Mesendoderm (in vitro differentiated cells): ENCODE measurements at regions not wholly inside any gene's neighbourhood (a gene's known extent, or its start where the extent isn't known, plus 50 kb on each side); places are given as distances from the start of the nearest gene placed in this dataset.

Experiments
- DNase-seq: peaks from one replicate; pipeline ENCODE4 v3.0.0; 2013
- H2AK5ac ChIP-seq: 2 replicates; pipeline ENCODE4 v1.6.1; 2013; ENCODE audit warnings: low read length, inconsistent platforms
- H2BK120ac ChIP-seq: 2 replicates; pipeline ENCODE4 v1.6.1; 2013; ENCODE audit warnings: low read depth, mild to moderate bottlenecking, low read length, moderate library complexity, mixed read lengths
- H2BK15ac ChIP-seq: replicated peaks from 2 replicates; pipeline ENCODE4 v1.6.1; 2013; ENCODE audit warnings: low read depth, mild to moderate bottlenecking, moderate library complexity
- H2BK5ac ChIP-seq: 2 replicates; pipeline ENCODE4 v1.6.1; 2013; ENCODE audit warnings: low read length, inconsistent platforms
- H3K18ac ChIP-seq: 2 replicates; pipeline ENCODE4 v1.6.1; 2013; ENCODE audit warnings: mild to moderate bottlenecking, low read length, mixed read lengths
- H3K23ac ChIP-seq: one replicate; pipeline ENCODE4 v1.6.1; 2013; ENCODE audit warnings: low read length
- H3K27ac ChIP-seq: 2 replicates; pipeline ENCODE4 v1.5.1; 2013; ENCODE audit warnings: low read depth, mild to moderate bottlenecking, inconsistent platforms, low read length, moderate library complexity
- H3K27me3 ChIP-seq: 2 replicates; pipeline ENCODE4 v1.6.1; 2013; ENCODE audit warnings: low read length, control low read depth, mild to moderate bottlenecking, inconsistent platforms; ENCODE audit not compliant: insufficient read depth, poor library complexity
- H3K36me3 ChIP-seq: 2 replicates; pipeline ENCODE4 v1.6.1; 2013; ENCODE audit warnings: low read length, inconsistent platforms; ENCODE audit not compliant: control insufficient read depth, insufficient read depth
- H3K4ac ChIP-seq: one replicate; pipeline ENCODE4 v1.6.1; 2013; ENCODE audit warnings: low read depth, mild to moderate bottlenecking, low read length, moderate library complexity
- H3K4me1 ChIP-seq: 2 replicates; pipeline ENCODE4 v1.6.1; 2013; ENCODE audit warnings: low read depth, low read length, inconsistent platforms; ENCODE audit not compliant: control insufficient read depth
- H3K4me2 ChIP-seq: 2 replicates; pipeline ENCODE4 v1.6.1; 2013; ENCODE audit warnings: low read length
- H3K4me3 ChIP-seq: 2 replicates; pipeline ENCODE4 v1.5.1; 2013; ENCODE audit warnings: mild to moderate bottlenecking, low read length
- H3K56ac ChIP-seq: one replicate; pipeline ENCODE4 v1.6.1; 2013; ENCODE audit warnings: low read length
- H3K79me1 ChIP-seq: 2 replicates; pipeline ENCODE4 v1.6.1; 2013; ENCODE audit warnings: low read length, inconsistent platforms
- H3K79me2 ChIP-seq: 2 replicates; pipeline ENCODE4 v1.6.1; 2013; ENCODE audit warnings: mild to moderate bottlenecking, low read length; ENCODE audit not compliant: control insufficient read depth, insufficient read depth
- H3K9ac ChIP-seq: 2 replicates; pipeline ENCODE4 v1.6.1; 2013; ENCODE audit warnings: low read length, inconsistent platforms
- H4K5ac ChIP-seq: one replicate; pipeline ENCODE4 v1.6.1; 2013; ENCODE audit warnings: low read length
- H4K8ac ChIP-seq: one replicate; pipeline ENCODE4 v1.6.1; 2013; ENCODE audit warnings: low read depth, mild to moderate bottlenecking, control low read depth, low read length, moderate library complexity
- WGBS: extraction: QIAGEN DNeasy Blood & Tissue Kit; methylation state at CpG from one replicate; pipeline ENCODE4 v1.1.7; 2013; ENCODE audit warnings: low lambda C conversion rate, missing lambda C conversion rate; ENCODE audit not compliant: insufficient coverage; ENCODE audit errors: extremely low coverage; 5-methylcytosine and 5-hydroxymethylcytosine counted together

DNA sequence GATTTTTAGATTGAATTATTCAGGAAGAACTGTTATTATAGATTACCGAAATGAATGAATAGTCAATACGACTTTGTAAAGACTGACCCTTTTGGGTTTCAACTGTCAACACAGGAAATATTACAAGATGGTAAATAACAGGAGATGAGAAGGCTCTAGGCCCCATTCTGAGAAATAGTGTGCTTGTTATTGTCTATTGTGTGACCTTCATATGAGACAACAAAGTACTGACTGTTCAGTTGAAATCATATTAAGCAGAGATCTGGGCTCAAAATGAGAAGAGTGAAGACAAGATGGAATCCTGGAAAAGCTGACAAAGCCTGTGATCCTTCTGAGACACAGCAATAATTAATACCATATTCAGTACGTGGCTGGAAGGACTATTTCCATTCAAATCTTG is 503.8 kb downstream of the INHBA start:
- Histone ChIP-seq H2BK15ac (no peak overlapping the region), H3K27me3 (no peaks in the 10 kb centered on the region), H3K9ac (no peak overlapping the region), H2BK5ac (no peak overlapping the region), H2AK5ac (no peak overlapping the region), H3K56ac (no peak overlapping the region), H3K23ac (no peak overlapping the region), H3K4ac (no peak overlapping the region), H3K4me2 (no peak overlapping the region), H3K36me3 (no peaks in the 10 kb centered on the region), H4K8ac (no peak overlapping the region), H2BK120ac (no peak overlapping the region), H3K4me3 (no peak overlapping the region), H4K5ac (no peak overlapping the region), H3K79me2 (no peaks in the 10 kb centered on the region), H3K27ac (no peak overlapping the region), H3K4me1 (no peaks in the 10 kb centered on the region), H3K18ac (no peak overlapping the region), H3K79me1 (no peaks in the 10 kb centered on the region)
- no peak for DNase-seq
- no CpG with 5 or more reads among the region's 3 CpGs for whole genome bisulfite sequencing

DNA sequence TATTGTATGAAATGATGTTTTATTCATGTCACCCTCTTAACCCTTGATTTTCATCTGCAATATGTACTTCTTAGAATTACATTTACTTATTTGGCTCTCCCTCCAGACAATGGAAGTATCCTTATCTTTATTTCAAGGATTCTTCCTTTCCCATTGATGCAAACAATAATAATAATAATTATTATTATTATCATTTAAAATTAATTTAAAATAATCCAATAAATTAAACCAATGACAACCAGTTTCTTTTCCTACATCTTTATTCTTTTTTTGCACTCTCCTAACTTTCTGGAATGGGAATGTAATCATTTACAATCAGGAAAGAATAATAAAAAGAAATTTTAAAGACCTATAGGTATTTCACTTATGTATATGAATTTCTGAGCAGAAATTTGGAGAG is 504.4 kb downstream of the INHBA start:
- no peaks in the 10 kb centered on the region for H3K79me2 ChIP-seq
- H2BK120ac ChIP-seq: no peak overlapping the region
- H3K36me3 ChIP-seq: no peaks in the 10 kb centered on the region
- no peak overlapping the region for H3K18ac ChIP-seq
- H3K23ac ChIP-seq: no peak overlapping the region
- no peak overlapping the region for H2BK5ac ChIP-seq
- DNase-seq: no peak
- no peaks in the 10 kb centered on the region for H3K79me1 ChIP-seq
- H3K4me3 ChIP-seq: no peak overlapping the region
- H3K9ac ChIP-seq: no peak overlapping the region
- H3K4me2 ChIP-seq: no peak overlapping the region
- H4K8ac ChIP-seq: no peak overlapping the region
- H3K4me1 ChIP-seq: no peaks in the 10 kb centered on the region
- H3K56ac ChIP-seq: no peak overlapping the region
- no peak overlapping the region for H4K5ac ChIP-seq
- no peaks in the 10 kb centered on the region for H3K27me3 ChIP-seq
- no peak overlapping the region for H3K27ac ChIP-seq
- H3K4ac ChIP-seq: no peak overlapping the region
- H2BK15ac ChIP-seq: no peak overlapping the region
- H2AK5ac ChIP-seq: no peak overlapping the region

DNA sequence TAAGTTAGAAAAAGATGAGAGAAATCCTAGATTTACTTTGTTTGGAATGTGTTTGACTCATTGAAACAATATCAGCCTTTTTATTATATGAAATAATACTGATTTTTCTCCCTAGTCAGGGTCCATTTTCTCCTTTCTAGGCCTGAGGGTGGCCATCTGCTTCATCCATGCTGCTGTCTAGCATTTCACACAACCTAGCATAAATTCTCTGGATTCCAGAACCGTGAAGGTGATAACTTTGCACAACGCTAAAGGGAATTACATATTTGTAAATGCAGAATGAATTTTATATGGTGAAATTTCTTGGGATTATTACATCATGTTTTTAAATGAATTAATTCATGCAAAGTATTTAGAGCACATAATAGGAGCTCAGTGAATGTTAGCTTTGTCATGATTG is 505.1 kb downstream of the INHBA start:
- H4K8ac ChIP-seq: no peak overlapping the region
- H2BK120ac ChIP-seq: no peak overlapping the region
- no peaks in the 10 kb centered on the region for H3K36me3 ChIP-seq
- no peak overlapping the region for H3K4ac ChIP-seq
- H3K79me1 ChIP-seq: no peaks in the 10 kb centered on the region
- H3K79me2 ChIP-seq: no peaks in the 10 kb centered on the region
- no peaks in the 10 kb centered on the region for H3K4me1 ChIP-seq
- WGBS: no CpG with 5 or more reads among the region's 2 CpGs
- no peak overlapping the region for H3K4me2 ChIP-seq
- no peaks in the 10 kb centered on the region for H3K27me3 ChIP-seq
- H2AK5ac ChIP-seq: no peak overlapping the region
- no peak overlapping the region for H3K18ac ChIP-seq
- no peak overlapping the region for H2BK15ac ChIP-seq
- H3K9ac ChIP-seq: no peak overlapping the region
- H2BK5ac ChIP-seq: no peak overlapping the region
- no peak overlapping the region for H3K4me3 ChIP-seq
- H4K5ac ChIP-seq: no peak overlapping the region
- H3K27ac ChIP-seq: no peak overlapping the region
- H3K56ac ChIP-seq: no peak overlapping the region
- no peak overlapping the region for H3K23ac ChIP-seq
- DNase-seq: no peak

DNA sequence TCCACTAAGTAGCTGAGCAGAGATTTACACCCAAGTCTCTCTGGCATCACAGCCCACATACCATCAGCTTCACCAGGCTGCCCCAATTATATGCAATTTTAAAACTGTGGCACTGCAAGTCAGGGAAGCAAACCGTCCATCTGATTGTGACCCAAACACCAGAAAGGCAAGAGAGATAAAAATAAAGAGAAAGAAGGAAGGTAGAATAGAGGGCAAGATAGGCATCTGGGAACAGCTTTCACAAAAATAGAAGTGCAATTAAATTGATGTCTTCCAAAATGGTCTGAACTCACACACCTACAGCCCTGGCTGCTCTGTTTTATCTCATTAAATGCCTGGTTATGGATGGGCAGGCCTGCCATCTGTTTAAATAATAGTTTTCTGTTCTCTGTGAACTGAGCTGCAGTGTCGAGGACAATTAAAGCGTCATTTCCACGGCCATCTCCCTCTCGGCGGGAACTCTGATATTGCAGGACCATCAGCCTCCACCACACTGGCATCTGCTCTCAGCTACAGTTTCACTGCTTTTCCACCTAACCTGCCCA is 509.1 kb downstream of the INHBA start:
- WGBS: no CpG with 5 or more reads among the region's 6 CpGs
- Histone ChIP-seq H3K27me3 (no peaks in the 10 kb centered on the region), H3K56ac (no peak overlapping the region), H3K79me2 (no peaks in the 10 kb centered on the region), H3K79me1 (no peaks in the 10 kb centered on the region), H3K9ac (no peak overlapping the region), H2BK15ac (no peak overlapping the region), H3K27ac (no peak overlapping the region), H3K4me3 (no peak overlapping the region), H3K4me2 (no peak overlapping the region), H3K18ac (no peak overlapping the region), H4K5ac (no peak overlapping the region), H2AK5ac (no peak overlapping the region), H3K36me3 (no peaks in the 10 kb centered on the region), H3K23ac (no peak overlapping the region), H3K4ac (no peak overlapping the region), H4K8ac (no peak overlapping the region), H3K4me1 (no peaks in the 10 kb centered on the region), H2BK120ac (no peak overlapping the region), H2BK5ac (no peak overlapping the region)
- DNase-seq: no peak

DNA sequence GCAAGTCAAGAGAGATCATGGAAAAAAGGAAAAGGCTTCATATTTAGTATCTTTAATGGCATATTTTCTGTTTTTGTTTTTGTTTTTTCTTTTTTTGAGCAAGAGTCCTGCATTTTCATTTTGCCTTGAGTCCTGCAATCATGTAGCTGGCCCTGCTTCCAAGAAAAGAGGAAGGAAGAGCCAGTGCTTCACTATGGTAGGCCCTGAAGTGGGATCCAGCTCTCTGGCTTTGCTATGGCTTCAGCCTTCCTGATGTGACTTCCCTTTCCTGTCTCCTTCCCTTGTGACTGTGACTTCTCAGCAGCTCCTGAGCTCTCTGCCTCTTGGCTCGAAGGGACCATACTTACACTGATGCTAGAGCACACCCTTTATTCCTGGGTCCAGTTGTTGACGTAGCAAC is 512.3 kb downstream of the INHBA start:
- H3K56ac ChIP-seq: no peak overlapping the region
- no peak for DNase-seq
- no peaks in the 10 kb centered on the region for H3K79me1 ChIP-seq
- H3K23ac ChIP-seq: no peak overlapping the region
- H3K4ac ChIP-seq: no peak overlapping the region
- H3K27ac ChIP-seq: no peak overlapping the region
- no peaks in the 10 kb centered on the region for H3K79me2 ChIP-seq
- no peak overlapping the region for H3K4me3 ChIP-seq
- H3K18ac ChIP-seq: no peak overlapping the region
- H4K8ac ChIP-seq: no peak overlapping the region
- H3K4me1 ChIP-seq: no peaks in the 10 kb centered on the region
- no peaks in the 10 kb centered on the region for H3K36me3 ChIP-seq
- H4K5ac ChIP-seq: no peak overlapping the region
- no peak overlapping the region for H2BK15ac ChIP-seq
- H2BK5ac ChIP-seq: no peak overlapping the region
- no peak overlapping the region for H2BK120ac ChIP-seq
- H3K27me3 ChIP-seq: no peaks in the 10 kb centered on the region
- no peak overlapping the region for H3K9ac ChIP-seq
- no CpG with 5 or more reads among the region's 2 CpGs for WGBS
- H2AK5ac ChIP-seq: no peak overlapping the region
- no peak overlapping the region for H3K4me2 ChIP-seq

DNA sequence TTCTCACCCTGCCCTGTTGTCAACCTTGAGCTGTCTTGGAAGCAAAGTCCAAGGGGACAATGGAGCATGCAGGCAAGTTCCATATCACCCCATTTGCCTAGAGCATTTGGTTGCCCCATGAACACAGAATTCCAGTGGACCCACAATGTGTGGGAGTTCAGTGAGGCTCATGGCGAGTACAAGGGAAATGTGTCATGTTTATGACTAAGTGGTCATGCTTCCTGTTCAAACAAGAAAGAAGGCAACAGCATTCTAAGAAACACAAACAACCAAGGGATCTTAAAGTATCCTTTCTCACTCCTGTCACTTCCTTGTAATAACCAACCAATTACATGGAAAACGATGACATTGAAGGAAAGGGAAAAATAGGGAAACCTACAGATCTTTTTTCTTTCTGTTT is 513.0 kb downstream of the INHBA start:
- no peak for DNase-seq
- H3K4me3 ChIP-seq: no peak overlapping the region

More for the DNA sequence above, 513.0 kb downstream of the INHBA start:
- Histone ChIP-seq H3K27ac (no peak overlapping the region), H3K27me3 (no peaks in the 10 kb centered on the region), H3K36me3 (no peaks in the 10 kb centered on the region), H3K23ac (no peak overlapping the region), H3K4me1 (no peaks in the 10 kb centered on the region), H4K5ac (no peak overlapping the region), H2BK120ac (no peak overlapping the region), H3K9ac (no peak overlapping the region), H2BK15ac (no peak overlapping the region), H3K18ac (no peak overlapping the region), H2AK5ac (no peak overlapping the region), H4K8ac (no peak overlapping the region), H3K79me2 (no peaks in the 10 kb centered on the region), H3K56ac (no peak overlapping the region), H3K4me2 (no peak overlapping the region), H2BK5ac (no peak overlapping the region), H3K4ac (no peak overlapping the region), H3K79me1 (no peaks in the 10 kb centered on the region)
- no CpG with 5 or more reads among the region's 2 CpGs for WGBS
